Activated CD8-positive, alpha-beta memory T cell treated with anti-CD3 and anti-CD28 coated beads, Interleukin-2, amount 10 ng/mL, durations not matched to agents 7 days and 5 days (primary cell): ENCODE measurements at regions not wholly inside any gene's neighbourhood (a gene's known extent, or its start where the extent isn't known, plus 50 kb on each side); places are given as distances from the start of the nearest gene placed in this dataset.
"Not testable (repeated sequence)": the region's sequence is repeated elsewhere in the genome, so short reads cannot be mapped to it uniquely, and the experiment has no call there.

Experiments
- ATAC-seq: fragments of 150-1000 bp; cut with Tn5 transposase; one replicate; pipeline ENCODE4 v1.10.0; 2021; ENCODE audit warnings: moderate library complexity
- CTCF ChIA-PET: fragments of 350-600 bp; sonication (Branson Sonifier 250); formaldehyde crosslinking; loops from one replicate; lab custom pipeline; 2021; ENCODE audit warnings: antibody characterized with exemption; lab: Charles Lee
- DNase-seq: peaks from one replicate; pipeline ENCODE4 v3.0.0-alpha.2; 2020
- H3K27ac Mint-ChIP-seq: one replicate; pipeline ENCODE4 v1.8.0; 2021; ENCODE audit warnings: mild to moderate bottlenecking, mixed read lengths
- H3K27me3 Mint-ChIP-seq: one replicate; pipeline ENCODE4 v1.8.0; 2021; ENCODE audit warnings: mixed read lengths
- H3K36me3 Mint-ChIP-seq: one replicate; pipeline ENCODE4 v1.8.0; 2021; ENCODE audit warnings: mild to moderate bottlenecking, mixed read lengths
- H3K4me1 Mint-ChIP-seq: one replicate; pipeline ENCODE4 v1.8.0; 2021; ENCODE audit warnings: mixed read lengths
- H3K4me3 Mint-ChIP-seq: one replicate; pipeline ENCODE4 v1.8.0; 2021; ENCODE audit warnings: mild to moderate bottlenecking, moderate library complexity, mixed read lengths
- H3K9me3 Mint-ChIP-seq: one replicate; pipeline ENCODE4 v1.8.0; 2022; ENCODE audit warnings: low read depth, mixed read lengths

DNA sequence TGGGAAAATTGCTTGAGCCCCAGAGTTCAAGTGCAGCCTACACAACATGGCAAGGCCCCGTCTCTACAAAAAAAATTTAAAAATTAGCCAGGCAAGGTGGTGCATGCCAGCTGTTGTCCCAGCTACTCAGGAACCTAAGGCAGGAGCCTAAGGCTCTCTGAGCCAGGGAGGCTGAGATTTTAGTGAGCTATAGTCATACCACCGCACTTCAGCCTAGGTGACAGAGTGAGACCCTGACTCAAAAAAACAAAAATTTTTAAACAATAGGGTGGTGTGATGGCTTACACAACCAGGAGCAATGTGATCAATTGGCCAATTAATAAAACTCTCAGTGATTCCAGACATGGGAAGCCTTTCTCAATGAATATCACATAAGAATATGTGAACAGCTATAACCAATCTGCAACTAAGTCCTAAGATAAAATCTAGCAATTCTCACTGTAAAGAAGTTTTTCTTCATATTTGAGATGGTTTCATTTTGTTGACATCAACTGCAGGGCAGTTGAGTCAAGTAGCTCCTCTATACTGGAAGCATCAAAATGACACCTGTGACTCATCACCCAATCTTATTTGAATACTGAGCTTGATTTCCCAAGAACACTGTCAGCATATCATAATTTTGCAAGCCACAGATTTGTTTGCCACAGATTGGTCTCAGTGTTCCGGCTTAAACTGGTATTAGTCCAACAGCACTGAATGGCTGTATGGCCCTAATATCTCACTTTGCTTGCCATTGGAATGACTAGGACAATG, 169.0 kb upstream of the GJE1 start:
- no peak overlapping the region for H3K27ac Mint-ChIP-seq
- no peak overlapping the region for H3K4me3 Mint-ChIP-seq
- no peak for ATAC-seq
- CTCF ChIA-PET, result no interaction called here
- no peaks in the 10 kb centered on the region for H3K4me1 Mint-ChIP-seq
- DNase-seq, result no peak
- H3K9me3 Mint-ChIP-seq, result peaks cover 3% of the 10 kb centered on the region
- no peaks in the 10 kb centered on the region for H3K27me3 Mint-ChIP-seq
- H3K36me3 Mint-ChIP-seq, result no peaks in the 10 kb centered on the region

DNA sequence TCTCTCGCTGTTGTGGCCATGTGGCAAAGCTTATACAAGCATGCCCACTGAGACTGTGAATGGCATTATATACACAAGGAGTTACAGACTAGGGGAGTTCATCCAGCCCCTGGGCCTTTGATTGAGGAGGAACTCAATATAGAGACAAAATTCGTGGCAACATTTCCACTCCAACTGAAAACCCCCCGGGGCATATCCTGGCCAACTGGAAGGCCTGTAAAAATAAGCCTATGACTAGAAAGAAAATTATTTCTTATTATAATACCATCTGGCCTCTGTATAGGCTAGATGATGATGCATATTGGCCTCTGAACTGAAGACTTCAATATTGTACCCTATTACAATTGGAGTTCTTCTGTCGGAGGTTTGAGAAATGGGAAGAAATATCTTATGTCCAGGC, 175.5 kb upstream of the GJE1 start:
- DNase-seq (no peak), ATAC-seq (no peak)
- Mint-ChIP-seq H3K27ac (no peak overlapping the region), H3K9me3 (peaks cover 12% of the 10 kb centered on the region), H3K27me3 (no peaks in the 10 kb centered on the region), H3K36me3 (peaks cover 4% of the 10 kb centered on the region), H3K4me3 (no peak overlapping the region), H3K4me1 (no peaks in the 10 kb centered on the region)
- CTCF ChIA-PET, result no interaction called here

DNA sequence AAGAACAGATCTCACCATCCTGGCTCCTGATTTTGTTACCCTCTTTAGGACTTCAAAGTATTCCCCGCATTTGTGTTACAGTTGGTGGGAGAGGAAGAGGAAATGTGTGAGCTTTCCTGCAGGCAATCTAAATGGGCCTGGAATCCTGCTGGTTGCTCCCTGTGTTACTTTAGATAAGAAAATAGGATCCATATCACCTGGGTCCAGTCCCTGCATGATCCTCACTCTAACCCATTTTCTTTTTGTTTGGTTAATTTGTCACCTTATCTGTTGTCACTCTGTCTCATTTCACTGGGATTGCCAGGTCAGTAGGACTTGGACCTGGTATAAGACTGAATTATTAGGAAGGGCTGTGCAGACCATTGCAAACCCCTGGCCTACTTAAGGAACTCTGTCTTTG, 175.9 kb upstream of the GJE1 start:
- no peak for ATAC-seq
- no peak for DNase-seq
- CTCF ChIA-PET, result no interaction called here
- H3K4me3 Mint-ChIP-seq, result no peak overlapping the region
- no peak overlapping the region for H3K27ac Mint-ChIP-seq
- H3K36me3 Mint-ChIP-seq, result peaks cover 6% of the 10 kb centered on the region
- H3K4me1 Mint-ChIP-seq, result no peaks in the 10 kb centered on the region
- H3K27me3 Mint-ChIP-seq, result no peaks in the 10 kb centered on the region
- peaks cover 15% of the 10 kb centered on the region for H3K9me3 Mint-ChIP-seq

DNA sequence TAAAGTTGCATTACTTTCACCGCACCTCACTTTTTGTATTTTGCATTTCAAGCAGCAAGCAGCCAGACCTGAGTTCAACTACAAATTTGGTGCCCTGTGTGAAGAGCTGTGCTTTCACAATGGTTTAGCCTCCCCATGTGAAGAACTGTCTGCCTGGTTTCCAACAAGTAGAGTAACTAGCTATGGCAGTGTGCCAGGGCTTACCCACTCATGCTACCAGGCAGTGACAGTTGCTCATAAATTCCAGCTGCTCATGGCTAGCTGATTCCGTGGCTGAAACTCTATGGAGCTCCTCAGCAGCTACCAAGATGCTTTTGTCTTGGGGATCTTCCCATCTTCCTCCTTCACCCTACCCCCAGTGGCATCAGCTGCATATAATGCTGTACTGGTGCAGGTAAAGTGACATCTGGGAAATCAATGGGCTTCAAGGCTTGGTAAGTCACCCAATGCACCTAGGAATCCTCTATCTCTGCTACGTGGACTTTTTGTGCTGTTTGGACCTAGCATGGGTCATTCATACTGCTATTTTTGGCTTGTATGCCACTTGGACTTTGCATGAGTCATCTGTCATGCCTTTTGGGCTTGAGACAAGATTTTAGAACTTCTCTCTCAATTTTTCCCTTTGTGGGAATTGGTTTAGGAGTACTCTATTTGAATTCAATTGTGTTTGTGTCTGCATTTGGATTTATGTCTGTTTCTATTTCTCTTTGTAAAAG, 176.5 kb upstream of the GJE1 start:
- H3K27ac Mint-ChIP-seq, result no peak overlapping the region
- CTCF ChIA-PET, result no interaction called here
- no peaks in the 10 kb centered on the region for H3K27me3 Mint-ChIP-seq

DNA sequence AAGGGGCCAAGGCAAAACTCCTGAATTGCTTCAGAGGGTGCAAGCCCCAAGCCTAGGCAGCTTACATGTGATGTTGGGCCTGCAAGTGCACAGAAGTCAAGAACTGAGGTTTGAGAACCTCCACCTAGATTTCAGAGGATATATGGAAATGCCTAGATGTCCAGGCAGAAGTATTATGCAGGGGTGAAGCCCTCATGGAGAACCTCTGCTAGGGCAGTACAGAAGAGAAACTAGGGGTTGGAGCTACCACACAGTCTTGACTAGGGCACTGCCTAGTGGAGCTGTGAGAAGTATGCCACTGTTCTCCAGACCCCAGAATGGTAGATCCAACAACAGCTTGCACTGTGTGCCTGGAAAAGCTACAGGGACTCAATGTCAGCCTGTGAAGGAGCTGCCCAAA, 179.7 kb upstream of the GJE1 start:
- H3K4me1 Mint-ChIP-seq, result no peaks in the 10 kb centered on the region
- no peak for ATAC-seq
- H3K27ac Mint-ChIP-seq, result no peak overlapping the region
- H3K4me3 Mint-ChIP-seq, result no peak overlapping the region
- no peak for DNase-seq
- H3K27me3 Mint-ChIP-seq, result no peaks in the 10 kb centered on the region
- H3K36me3 Mint-ChIP-seq, result peaks cover 6% of the 10 kb centered on the region
- H3K9me3 Mint-ChIP-seq, result peaks cover 15% of the 10 kb centered on the region
- CTCF ChIA-PET, result no interaction called here

More for the DNA sequence above, 176.5 kb upstream of the GJE1 start:
- peaks cover 6% of the 10 kb centered on the region for H3K36me3 Mint-ChIP-seq
- no peak for DNase-seq
- H3K4me1 Mint-ChIP-seq, result no peaks in the 10 kb centered on the region
- no peak overlapping the region for H3K4me3 Mint-ChIP-seq
- ATAC-seq, result no peak
- H3K9me3 Mint-ChIP-seq, result peaks cover 15% of the 10 kb centered on the region

DNA sequence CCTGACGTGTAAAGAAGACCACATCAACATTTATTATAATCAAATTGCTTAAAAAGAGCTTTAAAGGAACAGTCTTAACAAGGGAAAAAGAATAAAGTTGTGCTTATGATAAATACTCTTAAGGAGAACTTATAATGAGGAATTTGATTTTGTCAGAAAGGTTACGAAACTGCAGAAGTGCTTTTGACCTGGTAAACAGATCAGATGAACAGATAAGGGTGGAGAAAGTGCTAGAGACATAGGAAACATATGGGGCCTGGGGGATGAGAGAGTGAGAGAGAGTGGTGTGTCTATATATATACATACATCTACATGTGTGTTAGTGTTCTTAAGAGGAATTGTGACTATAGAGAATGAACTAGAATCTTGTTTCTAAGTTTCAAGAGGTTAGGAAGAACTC, 186.2 kb upstream of the GJE1 start:
- Mint-ChIP-seq H3K4me3 (no peak overlapping the region), H3K27me3 (no peaks in the 10 kb centered on the region), H3K36me3 (no peaks in the 10 kb centered on the region), H3K27ac (no peak overlapping the region), H3K9me3 (peaks cover 4% of the 10 kb centered on the region), H3K4me1 (no peaks in the 10 kb centered on the region)
- ATAC-seq (no peak), DNase-seq (no peak)
- CTCF ChIA-PET, result no interaction called here

DNA sequence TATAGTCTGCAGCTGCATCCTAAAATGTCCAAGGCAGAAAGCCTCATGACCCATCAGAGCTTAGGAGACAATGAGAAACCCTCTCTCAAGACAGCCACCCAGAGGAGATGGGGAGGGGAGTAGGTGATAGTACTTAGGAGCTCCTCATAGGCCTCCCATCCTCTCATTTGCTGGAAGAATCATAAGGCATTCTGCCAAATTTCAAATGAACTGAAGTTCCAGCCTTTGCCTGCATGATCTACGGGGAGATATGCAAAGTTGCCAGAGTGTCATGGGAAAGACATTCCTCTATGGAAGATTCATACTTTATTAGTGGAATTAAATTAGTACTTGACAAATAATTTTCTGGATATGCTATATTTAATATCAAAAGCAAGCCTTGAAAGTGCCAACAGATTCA, 194.1 kb upstream of the GJE1 start:
- H3K27me3 Mint-ChIP-seq, result no peaks in the 10 kb centered on the region
- DNase-seq (no peak), ATAC-seq (no peak)
- H3K27ac Mint-ChIP-seq, result no peak overlapping the region
- CTCF ChIA-PET, result no interaction called here
- H3K4me1 Mint-ChIP-seq, result no peaks in the 10 kb centered on the region
- no peak overlapping the region for H3K4me3 Mint-ChIP-seq
- peaks cover 1% of the 10 kb centered on the region for H3K9me3 Mint-ChIP-seq
- H3K36me3 Mint-ChIP-seq, result no peaks in the 10 kb centered on the region

DNA sequence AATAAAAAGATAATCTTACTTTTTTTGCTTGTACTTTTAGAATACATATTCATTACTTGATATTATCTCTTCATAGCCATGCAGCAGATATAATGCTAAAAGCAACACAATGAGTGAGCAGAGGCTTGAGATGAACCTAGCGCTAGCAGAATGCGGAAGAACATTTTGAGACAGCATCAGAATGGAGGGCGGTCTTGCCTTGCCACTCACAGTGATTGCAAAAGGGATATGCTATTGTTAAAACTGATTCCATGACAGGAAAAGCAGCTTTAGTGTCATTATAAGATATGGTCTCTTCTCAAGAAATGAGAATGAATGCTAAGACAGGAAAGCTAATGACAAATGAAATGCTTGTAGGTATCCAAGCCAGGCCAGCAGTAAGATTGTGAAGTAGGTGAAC, 200.0 kb upstream of the GJE1 start:
- Mint-ChIP-seq H3K36me3 (no peaks in the 10 kb centered on the region), H3K9me3 (peaks cover 1% of the 10 kb centered on the region), H3K27me3 (no peaks in the 10 kb centered on the region), H3K4me3 (no peak overlapping the region), H3K4me1 (no peaks in the 10 kb centered on the region), H3K27ac (no peak overlapping the region)
- CTCF ChIA-PET, result interaction anchor here (0.6 kb wide), 1 partner anchor 672 kb away, joined by 3 read pairs; no protein-coding TSS in a partner anchor
- ATAC-seq (no peak), DNase-seq (no peak)

DNA sequence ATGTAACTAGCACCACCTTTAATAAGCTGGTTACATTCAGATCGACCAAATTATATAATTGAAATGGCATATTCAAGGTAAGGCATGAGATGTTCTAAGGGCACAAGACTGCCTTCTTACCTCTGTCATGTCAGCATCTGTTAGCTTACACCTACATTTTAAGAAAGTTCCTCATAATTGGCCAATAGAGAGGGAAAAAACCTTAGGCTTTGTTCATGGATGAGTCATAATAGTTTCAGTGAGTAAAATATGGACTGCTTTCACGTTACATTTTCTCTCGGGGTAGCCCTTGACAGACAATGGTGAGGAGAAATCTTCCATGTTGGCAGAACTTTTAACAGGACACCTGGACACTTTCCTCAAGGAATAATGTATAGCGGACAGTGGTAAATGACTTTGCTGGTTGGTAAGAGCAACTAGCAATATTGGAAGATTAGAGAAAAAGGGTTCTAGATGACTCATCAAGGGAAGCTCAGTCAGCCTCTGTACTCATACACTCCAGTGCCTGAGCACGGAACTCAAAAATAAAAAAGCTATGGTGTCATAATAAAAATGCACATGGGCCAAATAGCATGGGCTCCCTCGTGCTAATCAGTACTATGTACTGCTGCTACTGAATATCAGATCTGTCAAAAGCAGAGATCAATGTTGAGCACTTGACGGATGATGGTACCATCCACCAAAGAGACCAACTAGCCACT, 206.4 kb upstream of the GJE1 start:
- CTCF ChIA-PET, H3K4me3 Mint-ChIP-seq, H3K27ac Mint-ChIP-seq, DNase-seq, H3K4me1 Mint-ChIP-seq, H3K9me3 Mint-ChIP-seq, H3K27me3 Mint-ChIP-seq, ATAC-seq, H3K36me3 Mint-ChIP-seq: not testable (repeated sequence)

DNA sequence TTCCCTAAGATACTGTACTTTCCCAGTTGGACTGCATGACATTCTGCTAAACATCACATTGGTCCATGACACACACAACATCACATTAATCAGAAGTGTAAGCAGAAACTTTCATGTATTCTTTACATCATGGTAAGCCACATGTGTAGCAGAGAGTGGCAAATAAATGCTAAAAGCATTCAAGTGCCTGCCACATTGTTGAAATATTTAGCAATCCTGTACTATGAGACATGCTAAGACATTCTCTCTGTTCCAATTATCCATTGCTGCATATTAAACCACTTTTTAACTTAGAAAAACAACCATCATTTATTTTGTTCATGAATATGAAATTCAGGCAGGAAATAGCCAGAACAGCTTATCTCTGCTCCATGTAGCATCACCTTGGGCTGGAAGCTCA, 207.7 kb upstream of the GJE1 start:
- ATAC-seq, result no peak
- Mint-ChIP-seq H3K4me1 (no peaks in the 10 kb centered on the region), H3K4me3 (no peak overlapping the region), H3K9me3 (no peaks in the 10 kb centered on the region), H3K27me3 (no peaks in the 10 kb centered on the region), H3K27ac (no peak overlapping the region), H3K36me3 (no peaks in the 10 kb centered on the region)
- no peak for DNase-seq
- CTCF ChIA-PET, result no interaction called here

DNA sequence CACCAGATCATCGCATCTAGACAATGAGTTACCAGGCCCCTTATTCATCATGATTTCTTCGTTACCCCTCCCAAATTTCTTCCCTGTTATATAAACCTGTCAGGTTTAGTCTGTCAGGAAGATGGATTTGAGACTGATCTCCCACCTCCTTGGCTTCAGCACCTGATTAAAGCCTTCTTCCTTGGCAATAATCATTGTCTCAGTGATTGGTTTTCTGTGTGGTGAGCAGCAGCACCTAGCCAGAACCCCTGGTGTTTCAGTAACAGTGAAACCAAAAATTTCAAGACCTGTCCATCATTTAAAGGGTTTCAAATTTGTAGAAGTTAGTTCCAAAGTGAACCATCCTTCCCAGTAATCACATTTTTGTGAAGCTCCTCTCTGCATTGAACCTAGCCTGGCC, 209.8 kb upstream of the GJE1 start:
- ATAC-seq, result no peak
- Mint-ChIP-seq H3K4me1 (no peaks in the 10 kb centered on the region), H3K27ac (no peak overlapping the region), H3K36me3 (no peaks in the 10 kb centered on the region), H3K4me3 (no peak overlapping the region), H3K9me3 (no peaks in the 10 kb centered on the region), H3K27me3 (no peaks in the 10 kb centered on the region)
- CTCF ChIA-PET, result no interaction called here
- DNase-seq, result no peak

DNA sequence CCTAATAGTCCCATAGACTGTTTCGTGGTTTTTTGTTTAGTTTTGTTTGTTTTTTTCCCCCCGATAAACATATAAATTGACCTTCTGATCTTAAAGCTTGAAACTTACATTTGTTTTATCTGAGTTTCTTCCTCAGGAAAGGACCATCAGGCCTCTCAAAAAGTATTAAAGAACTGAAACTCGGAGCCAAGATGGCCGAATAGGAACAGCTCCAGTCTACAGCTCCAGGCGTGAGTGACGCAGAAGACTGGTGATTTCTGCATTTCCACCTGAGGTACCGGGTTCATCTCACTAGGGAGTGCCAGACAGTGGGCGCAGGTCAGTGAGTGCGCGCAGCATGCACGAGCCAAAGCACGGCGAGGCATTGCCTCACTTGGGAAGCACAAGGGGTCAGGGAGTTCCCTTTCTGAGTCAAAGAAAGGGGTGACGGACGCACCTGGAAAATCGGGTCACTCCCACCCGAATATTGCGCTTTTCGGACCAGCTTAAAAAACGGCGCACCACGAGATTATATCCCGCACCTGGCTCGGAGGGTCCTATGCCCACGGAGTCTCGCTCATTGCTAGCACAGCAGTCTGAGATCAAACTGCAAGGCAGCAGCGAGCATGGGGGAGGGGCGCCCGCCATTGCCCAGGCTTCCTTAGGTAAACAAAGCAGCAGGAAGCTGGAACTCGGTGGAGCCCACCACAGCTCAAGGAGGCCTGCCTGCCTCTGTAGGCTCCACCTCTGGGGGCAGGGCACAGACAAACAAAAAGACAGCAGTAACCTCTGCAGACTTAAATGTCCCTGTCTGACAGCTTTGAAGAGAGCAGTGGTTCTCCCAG, 215.8 kb upstream of the GJE1 start:
- ATAC-seq, H3K27ac Mint-ChIP-seq, CTCF ChIA-PET, H3K27me3 Mint-ChIP-seq, H3K9me3 Mint-ChIP-seq, DNase-seq, H3K4me3 Mint-ChIP-seq, H3K36me3 Mint-ChIP-seq, H3K4me1 Mint-ChIP-seq: not testable (repeated sequence)

DNA sequence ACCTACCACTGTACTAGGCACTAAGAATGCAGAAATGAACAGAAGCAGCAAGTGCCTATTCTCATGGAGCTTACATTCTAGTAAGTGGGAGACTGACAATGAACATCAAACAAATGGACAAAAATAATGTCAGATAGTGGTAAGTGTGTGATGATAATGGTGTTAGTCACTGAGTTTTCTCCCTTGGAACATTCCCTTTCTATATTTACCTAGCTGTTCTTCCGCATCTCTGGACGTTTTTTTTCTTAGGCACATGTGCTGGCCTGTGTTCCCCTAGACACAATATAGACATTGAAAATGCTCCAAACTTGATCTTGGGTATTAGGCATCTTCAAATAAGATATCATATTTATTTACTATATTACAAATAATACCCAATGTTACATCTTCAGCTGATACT, 218.1 kb upstream of the GJE1 start:
- no peaks in the 10 kb centered on the region for H3K4me1 Mint-ChIP-seq
- H3K4me3 Mint-ChIP-seq, result no peak overlapping the region
- DNase-seq (no peak), ATAC-seq (no peak)
- H3K27ac Mint-ChIP-seq, result no peak overlapping the region
- no peaks in the 10 kb centered on the region for H3K36me3 Mint-ChIP-seq
- CTCF ChIA-PET, result no interaction called here
- H3K27me3 Mint-ChIP-seq, result no peaks in the 10 kb centered on the region
- no peaks in the 10 kb centered on the region for H3K9me3 Mint-ChIP-seq
